NT2/D1 (cell line): ENCODE measurements at regions not wholly inside any gene's neighbourhood (a gene's known extent, or its start where the extent isn't known, plus 50 kb on each side); places are given as distances from the start of the nearest gene placed in this dataset.

Source experiments
- SUZ12 ChIP-seq: IDR thresholded peaks from 2 replicates; pipeline ENCODE4 v1.6.1; 2011; ENCODE audit not compliant: insufficient read length, insufficient read depth; ENCODE audit errors: extremely low read depth
- YY1 ChIP-seq: IDR thresholded peaks from 2 replicates; pipeline ENCODE4 v1.6.1; 2011; ENCODE audit not compliant: insufficient read length, insufficient read depth
- ZNF274 ChIP-seq: IDR thresholded peaks from 2 replicates; pipeline ENCODE4 v1.6.1; 2011; ENCODE audit warnings: mild to moderate bottlenecking, low read depth, low read length

DNA sequence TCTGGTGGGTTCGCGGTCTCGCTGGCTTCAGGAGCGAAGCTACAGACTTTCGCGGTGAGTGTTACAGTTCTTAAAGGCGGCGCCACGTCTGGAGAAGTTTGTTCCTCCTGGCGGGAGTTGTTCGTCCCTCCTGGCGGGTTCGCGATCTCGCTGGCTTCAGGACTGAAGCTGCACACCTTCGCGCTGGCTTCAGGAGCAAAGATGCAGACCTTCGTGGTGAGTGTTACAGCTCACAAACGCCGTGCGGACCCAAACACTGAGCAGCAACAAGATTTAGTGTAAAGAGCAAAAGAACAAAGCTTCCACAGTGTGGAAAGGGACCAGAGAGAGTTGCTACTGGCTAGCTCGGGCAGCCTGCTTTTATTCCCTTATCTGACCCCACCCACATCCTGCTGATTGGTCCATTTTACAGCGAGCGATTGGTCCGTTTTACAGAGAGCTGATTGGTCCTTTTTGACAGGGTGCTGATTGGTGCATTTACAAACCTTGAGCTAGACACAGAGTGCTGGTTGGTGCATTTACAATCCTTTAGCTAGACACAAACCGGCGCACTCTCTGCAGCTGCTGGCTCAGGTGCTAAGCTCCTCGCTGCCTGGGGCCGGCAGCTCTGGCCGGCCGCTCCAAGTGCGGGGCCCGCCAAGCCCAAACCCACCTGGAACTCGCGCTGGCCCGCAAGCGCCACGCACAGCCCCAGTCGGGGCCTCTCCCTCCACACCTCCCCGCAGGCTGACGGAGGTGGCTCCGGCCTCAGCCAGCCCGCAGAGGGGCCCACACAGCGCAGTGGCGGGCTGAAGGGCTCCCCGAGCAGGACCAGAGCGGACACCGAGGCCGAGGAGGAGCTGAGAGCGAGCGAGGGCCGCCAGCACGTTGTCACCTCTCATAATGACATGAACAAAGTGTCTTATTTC, 172.8 kb upstream of the KCTD3 start:
- TF ChIP-seq YY1 (no peak), SUZ12 (no peak), ZNF274 (no peak)
